ENCODE measurements at regions not wholly inside any gene's neighbourhood (a gene's known extent, or its start where the extent isn't known, plus 50 kb on each side); places are given as distances from the start of the nearest gene placed in this dataset.

DNA sequence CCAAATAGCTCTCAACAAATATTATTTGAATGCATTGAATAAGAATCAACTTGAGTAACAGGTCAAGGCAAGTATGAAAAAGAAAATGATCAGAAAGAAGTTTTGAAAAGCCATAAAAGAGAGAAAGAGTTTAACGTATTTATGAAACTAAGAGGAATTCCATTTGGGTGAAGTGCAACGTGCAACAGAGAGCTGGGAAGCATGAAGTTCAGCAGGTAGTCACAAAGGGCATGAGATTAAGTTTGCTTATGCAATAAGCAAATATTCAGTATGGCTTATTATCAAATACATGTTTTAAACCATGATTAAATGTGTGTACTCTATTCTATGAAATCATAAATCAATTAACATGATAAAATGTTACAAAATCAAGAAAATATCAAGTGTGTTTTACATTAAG, 62.7 kb upstream of the PCDH17 start:
- Histone ChIP-seq H3K36me3 (ENCODE audit: control insufficient read depth, insufficient read depth, low read length) (no peaks in the 10 kb centered on the region), H3K27ac (ENCODE audit: extremely low read depth, low read depth, low read length) (no peak overlapping the region), H3K9me1 (ENCODE audit: control insufficient read depth, insufficient read depth, low read length) (no peaks in the 10 kb centered on the region), H3K4me3 (no peak overlapping the region), H4K20me1 (replicated peaks; ENCODE audit: control insufficient read depth, insufficient read depth, low read length) (no peaks in the 10 kb centered on the region), H3K4me1 (replicated peaks in 1 of 2; ENCODE audit: control insufficient read depth in 2 of 2, insufficient read depth in 2 of 2, low read length in 2 of 2) (no peaks in the 10 kb centered on the region), H3K4me2 (ENCODE audit: insufficient read depth, low read length) (no peak overlapping the region), H3K27me3 (ENCODE audit: control insufficient read depth in 2 of 2, insufficient read depth in 2 of 2, low read length in 2 of 2) (no peaks in the 10 kb centered on the region), H3K9ac (ENCODE audit: insufficient read depth in 1 of 2, low read depth in 2 of 2, low read length in 2 of 2) (no peak overlapping the region), H3K79me2 (ENCODE audit: control insufficient read depth, insufficient read depth, low read length) (no peaks in the 10 kb centered on the region), H2AFZ (ENCODE audit: low read depth, low read length) (no peak overlapping the region), H3K9me3 (replicated peaks; ENCODE audit: control insufficient read depth, insufficient read depth, low read depth, low read length) (no peaks in the 10 kb centered on the region)
- ChIA-PET CTCF (ENCODE audit: low intra/inter-chr PET ratio) (no interaction called here), POLR2A (no interaction called here)
- ATAC-seq (no peak), FAIRE-seq (no peak), DNase-seq (ENCODE audit: extremely low read depth in 1 of 4, low spot score in 3 of 4) (no peak)
- intact Hi-C loops (cut with micrococcal nuclease): no loop called here
- in situ Hi-C loops (cut with MboI): no loop called here
- no TSS peak for BruUV-seq (replicated peaks)
- 0% methylated on average over 2 of the region's 2 CpGs for WGBS (ENCODE audit: insufficient coverage, low coverage, missing lambda C conversion rate)
- TF ChIP-seq ATF2 (CRISPR knock-in tag; IDR thresholded peaks at IDR 0.05): no peak
- TF ChIP-seq, protein P1, sequence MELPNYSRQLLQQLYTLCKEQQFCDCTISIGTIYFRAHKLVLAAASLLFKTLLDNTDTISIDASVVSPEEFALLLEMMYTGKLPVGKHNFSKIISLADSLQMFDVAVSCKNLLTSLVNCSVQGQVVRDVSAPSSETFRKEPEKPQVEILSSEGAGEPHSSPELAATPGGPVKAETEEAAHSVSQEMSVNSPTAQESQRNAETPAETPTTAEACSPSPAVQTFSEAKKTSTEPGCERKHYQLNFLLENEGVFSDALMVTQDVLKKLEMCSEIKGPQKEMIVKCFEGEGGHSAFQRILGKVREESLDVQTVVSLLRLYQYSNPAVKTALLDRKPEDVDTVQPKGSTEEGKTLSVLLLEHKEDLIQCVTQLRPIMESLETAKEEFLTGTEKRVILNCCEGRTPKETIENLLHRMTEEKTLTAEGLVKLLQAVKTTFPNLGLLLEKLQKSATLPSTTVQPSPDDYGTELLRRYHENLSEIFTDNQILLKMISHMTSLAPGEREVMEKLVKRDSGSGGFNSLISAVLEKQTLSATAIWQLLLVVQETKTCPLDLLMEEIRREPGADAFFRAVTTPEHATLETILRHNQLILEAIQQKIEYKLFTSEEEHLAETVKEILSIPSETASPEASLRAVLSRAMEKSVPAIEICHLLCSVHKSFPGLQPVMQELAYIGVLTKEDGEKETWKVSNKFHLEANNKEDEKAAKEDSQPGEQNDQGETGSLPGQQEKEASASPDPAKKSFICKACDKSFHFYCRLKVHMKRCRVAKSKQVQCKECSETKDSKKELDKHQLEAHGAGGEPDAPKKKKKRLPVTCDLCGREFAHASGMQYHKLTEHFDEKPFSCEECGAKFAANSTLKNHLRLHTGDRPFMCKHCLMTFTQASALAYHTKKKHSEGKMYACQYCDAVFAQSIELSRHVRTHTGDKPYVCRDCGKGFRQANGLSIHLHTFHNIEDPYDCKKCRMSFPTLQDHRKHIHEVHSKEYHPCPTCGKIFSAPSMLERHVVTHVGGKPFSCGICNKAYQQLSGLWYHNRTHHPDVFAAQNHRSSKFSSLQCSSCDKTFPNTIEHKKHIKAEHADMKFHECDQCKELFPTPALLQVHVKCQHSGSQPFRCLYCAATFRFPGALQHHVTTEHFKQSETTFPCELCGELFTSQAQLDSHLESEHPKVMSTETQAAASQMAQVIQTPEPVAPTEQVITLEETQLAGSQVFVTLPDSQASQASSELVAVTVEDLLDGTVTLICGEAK (IDR thresholded peaks at IDR 0.05): no peak
- TF ChIP-seq, protein P1 (CRISPR knock-in tag; IDR thresholded peaks at IDR 0.05): no peak
- no peak for TF ChIP-seq NFATC3 (IDR thresholded peaks at IDR 0.05)
- TF ChIP-seq FOXJ2 (tag; IDR thresholded peaks at IDR 0.05): no peak
- TF ChIP-seq SIN3B (IDR thresholded peaks at IDR 0.05; ENCODE audit: low read depth): no peak
- no peak for TF ChIP-seq ZNF280A (IDR thresholded peaks at IDR 0.05; ENCODE audit: low read depth, partially characterized antibody)
- TF ChIP-seq PRMT5 (CRISPR knock-in tag; IDR thresholded peaks at IDR 0.05): no peak
- TF ChIP-seq ZKSCAN3 (CRISPR knock-in tag; IDR thresholded peaks at IDR 0.05): no peak
- TF ChIP-seq TCF7 (IDR thresholded peaks at IDR 0.05; ENCODE audit: borderline replicate concordance): no peak
- no peak for TF ChIP-seq HDAC3 (IDR thresholded peaks at IDR 0.05; ENCODE audit: borderline replicate concordance, partially characterized antibody)
- no peak for TF ChIP-seq YBX1 (IDR thresholded peaks at IDR 0.05)
- TF ChIP-seq NR2C2 (CRISPR knock-in tag; IDR thresholded peaks at IDR 0.05): no peak
- no peak for TF ChIP-seq NR2C2 (tag; IDR thresholded peaks at IDR 0.05)

All from K562 (cell line).